K562 (cell line): ENCODE measurements at regions not wholly inside any gene's neighbourhood (a gene's known extent, or its start where the extent isn't known, plus 50 kb on each side); places are given as distances from the start of the nearest gene placed in this dataset.

Source experiments
- ATAC-seq: fragments of 200-7000 bp; cut with Tn5 transposase; 3 replicates; pipeline ENCODE4 v1.9.1; 2020; ENCODE audit warnings: moderate library complexity
- BruUV-seq: library from RNA; stranded (reverse); fragments of 400-500 nt; replicated peaks from 2 replicates; lab custom pipeline; 2021; lab: Mats Ljungman, UMichigan
- CTCF ChIA-PET: fragments of 300-600 bp; formaldehyde crosslinking; extraction: SDS; loops from one replicate; lab custom pipeline; 2021; ENCODE audit warnings: low intra/inter-chr PET ratio; lab: Yijun Ruan, JAX
- POLR2A ChIA-PET: fragments of 300-600, 350-650 bp; sonication (Branson Sonifier 250); formaldehyde crosslinking; extraction: SDS; loops from one replicate; lab custom pipeline; 2021; ENCODE audit warnings: antibody characterized with exemption, inconsistent platforms; lab: Yijun Ruan, JAX
- DNase-seq, 4 experiments: peaks; one replicate each; pipeline versions ENCODE4 v3.0.0 to v3.0.0-alpha.2; 2011 to 2018; ENCODE audit warnings: low spot score in 3 of 4, mixed read lengths in 3 of 4; ENCODE audit errors: extremely low read depth in 1 of 4
- FAIRE-seq: peaks from 2 replicates; lab custom pipeline; 2011; peaks lifted over from hg19 to GRCh38; lab: Jason Lieb, UNC
- H2AFZ ChIP-seq: 2 replicates; pipeline ENCODE4 v1.6.0; 2011; ENCODE audit warnings: low read depth, low read length, control low read depth, inconsistent platforms
- H3K27ac ChIP-seq: fragments of 200-600 bp; 3 replicates; pipeline ENCODE4 v1.8.0; 2011; ENCODE audit warnings: low read depth, mild to moderate bottlenecking, control low read depth, inconsistent platforms, low read length, moderate library complexity, mixed read lengths; ENCODE audit errors: extremely low read depth
- H3K27me3 ChIP-seq, 2 experiments: fragments of 300-600 bp in 1 of 2; 2 replicates in 1 of 2; 3 replicates in 1 of 2; pipeline versions ENCODE4 v1.6.0 to v1.8.0; 2011; ENCODE audit warnings: inconsistent platforms in 2 of 2, low read length in 2 of 2, mild to moderate bottlenecking in 1 of 2, mixed read lengths in 1 of 2, moderate library complexity in 1 of 2; ENCODE audit not compliant: control insufficient read depth in 2 of 2, insufficient read depth in 2 of 2
- H3K36me3 ChIP-seq: fragments of 300-600 bp; 3 replicates; pipeline ENCODE4 v1.8.0; 2011; ENCODE audit warnings: mild to moderate bottlenecking, low read length, inconsistent platforms; ENCODE audit not compliant: control insufficient read depth, insufficient read depth
- H3K4me1 ChIP-seq, 2 experiments: fragments of 200-600 bp in 1 of 2; replicated peaks in 1 of 2; 2 replicates in 1 of 2; 3 replicates in 1 of 2; pipeline versions ENCODE4 v1.5.1 to v1.8.0; 2011; ENCODE audit warnings: inconsistent platforms in 2 of 2, low read length in 2 of 2, mild to moderate bottlenecking in 1 of 2, mixed read lengths in 1 of 2, moderate library complexity in 1 of 2; ENCODE audit not compliant: control insufficient read depth in 2 of 2, insufficient read depth in 2 of 2
- H3K4me2 ChIP-seq: 2 replicates; pipeline ENCODE4 v1.6.1; 2011; ENCODE audit warnings: low read length, control low read depth, inconsistent platforms, mixed read lengths; ENCODE audit not compliant: insufficient read depth
- H3K4me3 ChIP-seq: fragments of 200-600 bp; sonication (generic), shearing (Covaris generic); 2 replicates; pipeline ENCODE4 v1.5.1; 2016; ENCODE audit warnings: control low read depth, inconsistent platforms
- H3K79me2 ChIP-seq: fragments of 200-600 bp; 3 replicates; pipeline ENCODE4 v1.8.0; 2011; ENCODE audit warnings: low read length, inconsistent platforms; ENCODE audit not compliant: control insufficient read depth, insufficient read depth
- H3K9ac ChIP-seq, 2 experiments: 2 replicates each; pipeline versions ENCODE4 v1.6.0 to v1.6.1; 2011; ENCODE audit warnings: low read depth in 2 of 2, low read length in 2 of 2, control low read depth in 1 of 2, inconsistent platforms in 1 of 2, mild to moderate bottlenecking in 1 of 2, mixed read lengths in 1 of 2; ENCODE audit not compliant: insufficient read depth in 1 of 2
- H3K9me1 ChIP-seq: one replicate; pipeline ENCODE4 v1.6.0; 2011; ENCODE audit warnings: inconsistent platforms, mild to moderate bottlenecking, low read length, moderate library complexity; ENCODE audit not compliant: control insufficient read depth, insufficient read depth
- H3K9me3 ChIP-seq: replicated peaks from 2 replicates; pipeline ENCODE4 v1.5.1; 2011; ENCODE audit warnings: low read depth, low read length, inconsistent platforms; ENCODE audit not compliant: control insufficient read depth, insufficient read depth
- H4K20me1 ChIP-seq: replicated peaks from 2 replicates; pipeline ENCODE4 v1.6.1; 2011; ENCODE audit warnings: low read length, inconsistent platforms, mixed read lengths; ENCODE audit not compliant: control insufficient read depth, insufficient read depth
- HDAC1 ChIP-seq, 2 experiments: fragments of 450-650 bp; IDR thresholded peaks; 2 replicates each; pipeline ENCODE4 v1.6.1; 2016 to 2017; ENCODE audit warnings: inconsistent platforms in 1 of 2, mild to moderate bottlenecking in 1 of 2, moderate library complexity in 1 of 2
- HOXB6 ChIP-seq: fragments of 250-450 bp; sonication (Bioruptor Pico); IDR thresholded peaks from 2 replicates; pipeline ENCODE4 v1.5.1; 2022; ENCODE audit warnings: mild to moderate bottlenecking, borderline replicate concordance
- KAT2B ChIP-seq: IDR thresholded peaks from one replicate; pipeline ENCODE4 v1.6.1; 2012; ENCODE audit warnings: low read depth, mild to moderate bottlenecking, control low read depth, inconsistent platforms, low read length, moderate library complexity
- MAZ ChIP-seq, 2 experiments: fragments of 450-650 bp in 1 of 2; sonication (generic) in 1 of 2; formaldehyde crosslinking; IDR thresholded peaks in 1 of 2; conservative IDR thresholded peaks in 1 of 2; 2 replicates each; pipeline versions ENCODE4 v1.4.0 to v1.5.0; 2020; ENCODE audit warnings: mild to moderate bottlenecking in 1 of 2, missing genetic modification reagents in 1 of 2
- PHB ChIP-seq: fragments of 250-450 bp; sonication (Bioruptor Pico); IDR thresholded peaks from 2 replicates; pipeline ENCODE4 v1.5.0; 2021
- PHF8 ChIP-seq: fragments of 200-600 bp; sonication (generic); IDR thresholded peaks from 2 replicates; pipeline ENCODE4 v1.6.1; 2012; ENCODE audit warnings: mixed run types, mild to moderate bottlenecking, inconsistent platforms, low read length, moderate library complexity, borderline replicate concordance
- SP1 ChIP-seq: sonication (generic); formaldehyde crosslinking; IDR thresholded peaks from 2 replicates; pipeline ENCODE4 v1.8.1; 2022; ENCODE audit warnings: mild to moderate bottlenecking, missing genetic modification reagents
- TAL1 ChIP-seq: fragments of 450-650 bp; IDR thresholded peaks from 2 replicates; pipeline ENCODE4 v1.6.1; 2016; ENCODE audit warnings: mild to moderate bottlenecking
- TSC22D4 ChIP-seq: fragments of 450-650 bp; IDR thresholded peaks from 2 replicates; pipeline ENCODE4 v1.6.1; 2016; ENCODE audit warnings: missing genetic modification characterization, missing biosample characterization, control low read depth
- XRCC5 ChIP-seq: fragments of 200-400 bp; formaldehyde crosslinking; IDR thresholded peaks from 2 replicates; pipeline ENCODE4 v1.6.1; 2017; ENCODE audit warnings: low read depth, mild to moderate bottlenecking, low read length
- ZC3H4 ChIP-seq: sonication (generic); formaldehyde crosslinking; IDR thresholded peaks from 2 replicates; pipeline ENCODE4 v1.9.0; 2021; ENCODE audit warnings: missing genetic modification reagents, borderline replicate concordance
- ZFP30 ChIP-seq: fragments of 250-450 bp; sonication (Bioruptor Pico); IDR thresholded peaks from 2 replicates; pipeline ENCODE4 v1.8.0; 2022; ENCODE audit warnings: moderate library complexity, mild to moderate bottlenecking, inconsistent platforms, borderline replicate concordance
- ZKSCAN3 ChIP-seq: fragments of 250-450 bp; sonication (Bioruptor Pico); IDR thresholded peaks from 2 replicates; pipeline ENCODE4 v1.4.0; 2020
- ZNF699 ChIP-seq: fragments of 250-450 bp; sonication (Bioruptor Pico); IDR thresholded peaks from 2 replicates; pipeline ENCODE4 v1.8.0; 2021; ENCODE audit warnings: mild to moderate bottlenecking, moderate library complexity; ENCODE audit not compliant: insufficient replicate concordance
- ZNF77 ChIP-seq: fragments of 250-450 bp; sonication (Bioruptor Pico); IDR thresholded peaks from 2 replicates; pipeline ENCODE4 v1.5.0; 2020
- WGBS: fragments of 100-300 bp; shearing (Covaris generic); methylation state at CpG from one replicate; pipeline ENCODE4 v1.1.6; 2016; ENCODE audit warnings: low coverage, mixed read lengths; ENCODE audit not compliant: insufficient coverage; ENCODE audit errors: missing lambda C conversion rate; 5-methylcytosine and 5-hydroxymethylcytosine counted together
- in situ Hi-C: fragments of 300-500 bp; cut with MboI; formaldehyde crosslinking; loops from 4 replicates; pipeline ENCODE4 v1.15.0; 2018; ENCODE audit warnings: inconsistent platforms, mixed read lengths
- intact Hi-C: fragments of 100-400 bp; cut with micrococcal nuclease; formaldehyde crosslinking; loops from 2 replicates; pipeline ENCODE4 v1.14.2; 2022
- TF ChIP-seq, protein P1 (sequence below): fragments of 250-450 bp; sonication (Bioruptor Pico); IDR thresholded peaks from 2 replicates; pipeline ENCODE4 v1.4.0; 2020; ENCODE audit warnings: mild to moderate bottlenecking, moderate library complexity

DNA sequence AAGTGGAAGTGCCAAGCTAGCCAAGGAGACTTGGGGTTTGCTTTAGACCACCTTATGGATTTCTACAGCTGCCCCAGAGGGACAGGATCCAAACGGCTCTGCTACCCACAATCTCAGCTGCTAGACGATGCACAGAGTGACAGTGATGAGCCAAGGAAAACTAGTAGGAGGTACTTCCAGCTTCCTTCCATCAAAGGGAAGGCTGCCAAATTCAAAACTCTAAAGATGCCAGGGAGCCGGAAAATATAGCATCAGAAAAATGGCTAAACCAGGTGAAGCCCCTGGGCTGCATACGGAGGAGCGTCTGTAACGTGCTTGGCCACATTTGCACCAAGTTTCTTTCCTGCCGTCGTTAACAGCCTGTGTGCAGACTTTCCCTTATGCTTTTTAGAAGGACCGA lies 245.5 kb upstream of the ZNF521 start:
- Histone ChIP-seq H2AFZ (no peak overlapping the region), H3K9me3 (no peaks in the 10 kb centered on the region), H3K4me1 (no peaks in the 10 kb centered on the region), H3K9ac (no peak overlapping the region), H3K9me1 (no peaks in the 10 kb centered on the region), H4K20me1 (no peaks in the 10 kb centered on the region), H3K27me3 (no peaks in the 10 kb centered on the region), H3K79me2 (no peaks in the 10 kb centered on the region), H3K27ac (no peak overlapping the region), H3K4me2 (no peak overlapping the region), H3K36me3 (no peaks in the 10 kb centered on the region), H3K4me3 (no peak overlapping the region)
- CTCF ChIA-PET = no interaction called here
- no peak for ATAC-seq
- in situ Hi-C loops = no loop called here
- POLR2A ChIA-PET = no interaction called here
- no peak for DNase-seq
- BruUV-seq = no TSS peak
- under 1% methylated on average over 9 of the region's 9 CpGs for WGBS
- FAIRE-seq = no peak
- TF ChIP-seq HOXB6 (CRISPR knock-in tag) (no peak), HDAC1 (IDR thresholded peaks at IDR 0.05) (no peak), ZKSCAN3 (CRISPR knock-in tag) (no peak), TAL1 (no peak), PHF8 (no peak), ZC3H4 (no peak), TSC22D4 (no peak), ZNF77 (CRISPR knock-in tag) (no peak), XRCC5 (no peak), ZFP30 (CRISPR knock-in tag) (no peak), SP1 (no peak), MAZ (CRISPR knock-in tag; conservative IDR thresholded peaks at IDR 0.05 in 1 of 2, IDR thresholded peaks at IDR 0.05 in 1 of 2) (no peak), PHB (CRISPR knock-in tag) (no peak), KAT2B (no peak), ZNF699 (CRISPR knock-in tag) (no peak)
- TF ChIP-seq, protein P1, sequence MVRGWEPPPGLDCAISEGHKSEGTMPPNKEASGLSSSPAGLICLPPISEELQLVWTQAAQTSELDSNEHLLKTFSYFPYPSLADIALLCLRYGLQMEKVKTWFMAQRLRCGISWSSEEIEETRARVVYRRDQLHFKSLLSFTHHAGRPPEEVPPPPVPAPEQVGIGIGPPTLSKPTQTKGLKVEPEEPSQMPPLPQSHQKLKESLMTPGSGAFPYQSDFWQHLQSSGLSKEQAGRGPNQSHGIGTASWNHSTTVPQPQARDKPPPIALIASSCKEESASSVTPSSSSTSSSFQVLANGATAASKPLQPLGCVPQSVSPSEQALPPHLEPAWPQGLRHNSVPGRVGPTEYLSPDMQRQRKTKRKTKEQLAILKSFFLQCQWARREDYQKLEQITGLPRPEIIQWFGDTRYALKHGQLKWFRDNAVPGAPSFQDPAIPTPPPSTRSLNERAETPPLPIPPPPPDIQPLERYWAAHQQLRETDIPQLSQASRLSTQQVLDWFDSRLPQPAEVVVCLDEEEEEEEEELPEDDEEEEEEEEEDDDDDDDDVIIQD (CRISPR knock-in tag) = no peak
- intact Hi-C loops = no loop called here
